Osteoblast (primary cell): ENCODE measurements at regions not wholly inside any gene's neighbourhood (a gene's known extent, or its start where the extent isn't known, plus 50 kb on each side); places are given as distances from the start of the nearest gene placed in this dataset.

Source experiments
- DNase-seq: peaks from one replicate; pipeline ENCODE4 v3.0.0; 2011; ENCODE audit warnings: low spot score, mixed read lengths; ENCODE audit not compliant: insufficient read length; ENCODE audit errors: missing footprints
- H2AFZ ChIP-seq: 2 replicates; pipeline ENCODE4 v1.6.0; 2011; ENCODE audit warnings: mild to moderate bottlenecking, low read length
- H3K27ac ChIP-seq: 2 replicates; pipeline ENCODE4 v1.5.1; 2011; ENCODE audit warnings: mild to moderate bottlenecking, low read depth, low read length, moderate library complexity
- H3K27me3 ChIP-seq: 2 replicates; pipeline ENCODE4 v1.6.0; 2012; ENCODE audit warnings: mild to moderate bottlenecking, control low read depth, inconsistent platforms, low read length, moderate library complexity; ENCODE audit not compliant: insufficient read depth
- H3K36me3 ChIP-seq: 2 replicates; pipeline ENCODE4 v1.5.1; 2011; ENCODE audit warnings: mild to moderate bottlenecking, low read length, control low read depth, moderate library complexity; ENCODE audit not compliant: insufficient read depth
- H3K4me1 ChIP-seq: 2 replicates; pipeline ENCODE4 v1.5.1; 2011; ENCODE audit warnings: mild to moderate bottlenecking, low read length, control low read depth, moderate library complexity; ENCODE audit not compliant: insufficient read depth
- H3K4me2 ChIP-seq: 2 replicates; pipeline ENCODE4 v1.6.0; 2011; ENCODE audit warnings: mild to moderate bottlenecking, low read length; ENCODE audit not compliant: insufficient read depth
- H3K4me3 ChIP-seq: fragments of 200-600 bp; sonication (generic); 3 replicates; pipeline ENCODE4 v1.5.1; 2012; ENCODE audit warnings: mild to moderate bottlenecking, low read length, inconsistent platforms; ENCODE audit not compliant: insufficient read depth
- H3K79me2 ChIP-seq: 2 replicates; pipeline ENCODE4 v1.6.0; 2012; ENCODE audit warnings: mild to moderate bottlenecking, low read length, control low read depth, inconsistent platforms; ENCODE audit not compliant: insufficient read depth
- H3K9me3 ChIP-seq: 2 replicates; pipeline ENCODE4 v1.5.1; 2011; ENCODE audit warnings: low read depth, low read length, control low read depth
- H4K20me1 ChIP-seq: 2 replicates; pipeline ENCODE4 v1.6.0; 2012; ENCODE audit warnings: mild to moderate bottlenecking, low read length, control low read depth; ENCODE audit not compliant: insufficient read depth
- TF ChIP-seq, protein P1 (sequence below): IDR thresholded peaks from 2 replicates; pipeline ENCODE4 v1.5.1; 2011; ENCODE audit warnings: mild to moderate bottlenecking, low read depth, low read length, moderate library complexity; ENCODE audit errors: extremely low read depth

DNA sequence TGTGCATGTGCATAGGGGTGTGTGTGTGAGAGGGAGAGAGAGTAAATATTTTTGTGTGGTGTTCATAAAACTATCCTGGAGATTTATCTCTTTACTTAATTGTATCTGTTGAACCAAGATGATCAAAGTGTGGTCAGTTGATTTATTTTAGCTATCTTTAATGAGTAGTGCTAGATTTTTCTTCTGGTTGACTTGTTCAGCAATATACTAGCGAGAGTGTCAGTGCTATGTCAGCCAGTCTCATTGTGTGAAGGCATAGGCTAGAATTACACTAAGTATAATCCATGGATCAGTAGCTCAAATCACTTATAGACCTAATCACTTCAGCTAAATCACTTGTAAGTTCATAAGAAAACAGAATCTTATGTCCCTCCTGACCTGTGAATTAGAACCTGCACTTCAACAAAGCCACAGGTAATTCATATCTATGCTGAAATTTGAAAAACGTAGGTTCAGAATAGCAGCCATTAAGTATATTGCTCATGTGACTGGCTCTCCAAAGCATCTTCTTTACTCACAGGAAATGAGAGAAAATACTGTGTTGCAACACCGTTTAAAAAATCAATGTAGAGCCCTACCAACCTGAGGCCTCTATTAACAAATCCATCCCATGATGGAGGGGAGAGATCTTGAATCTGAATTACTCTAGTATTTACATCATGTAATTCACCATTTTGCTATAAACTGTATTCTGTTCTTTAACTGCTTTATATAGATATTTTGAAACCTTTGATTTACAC is 203.1 kb upstream of the ACTBL2 start:
- H3K4me3 ChIP-seq: no peak overlapping the region
- peak overlapping the region; percentile 37 for H2AFZ ChIP-seq
- H4K20me1 ChIP-seq: no peaks in the 10 kb centered on the region
- no peaks in the 10 kb centered on the region for H3K27me3 ChIP-seq
- no peak for DNase-seq
- TF ChIP-seq, protein P1, sequence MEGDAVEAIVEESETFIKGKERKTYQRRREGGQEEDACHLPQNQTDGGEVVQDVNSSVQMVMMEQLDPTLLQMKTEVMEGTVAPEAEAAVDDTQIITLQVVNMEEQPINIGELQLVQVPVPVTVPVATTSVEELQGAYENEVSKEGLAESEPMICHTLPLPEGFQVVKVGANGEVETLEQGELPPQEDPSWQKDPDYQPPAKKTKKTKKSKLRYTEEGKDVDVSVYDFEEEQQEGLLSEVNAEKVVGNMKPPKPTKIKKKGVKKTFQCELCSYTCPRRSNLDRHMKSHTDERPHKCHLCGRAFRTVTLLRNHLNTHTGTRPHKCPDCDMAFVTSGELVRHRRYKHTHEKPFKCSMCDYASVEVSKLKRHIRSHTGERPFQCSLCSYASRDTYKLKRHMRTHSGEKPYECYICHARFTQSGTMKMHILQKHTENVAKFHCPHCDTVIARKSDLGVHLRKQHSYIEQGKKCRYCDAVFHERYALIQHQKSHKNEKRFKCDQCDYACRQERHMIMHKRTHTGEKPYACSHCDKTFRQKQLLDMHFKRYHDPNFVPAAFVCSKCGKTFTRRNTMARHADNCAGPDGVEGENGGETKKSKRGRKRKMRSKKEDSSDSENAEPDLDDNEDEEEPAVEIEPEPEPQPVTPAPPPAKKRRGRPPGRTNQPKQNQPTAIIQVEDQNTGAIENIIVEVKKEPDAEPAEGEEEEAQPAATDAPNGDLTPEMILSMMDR: no peak
- no peaks in the 10 kb centered on the region for H3K79me2 ChIP-seq
- H3K4me1 ChIP-seq: no peaks in the 10 kb centered on the region
- no peak overlapping the region for H3K27ac ChIP-seq
- H3K4me2 ChIP-seq: no peak overlapping the region
- no peaks in the 10 kb centered on the region for H3K36me3 ChIP-seq
- H3K9me3 ChIP-seq: no peaks in the 10 kb centered on the region

DNA sequence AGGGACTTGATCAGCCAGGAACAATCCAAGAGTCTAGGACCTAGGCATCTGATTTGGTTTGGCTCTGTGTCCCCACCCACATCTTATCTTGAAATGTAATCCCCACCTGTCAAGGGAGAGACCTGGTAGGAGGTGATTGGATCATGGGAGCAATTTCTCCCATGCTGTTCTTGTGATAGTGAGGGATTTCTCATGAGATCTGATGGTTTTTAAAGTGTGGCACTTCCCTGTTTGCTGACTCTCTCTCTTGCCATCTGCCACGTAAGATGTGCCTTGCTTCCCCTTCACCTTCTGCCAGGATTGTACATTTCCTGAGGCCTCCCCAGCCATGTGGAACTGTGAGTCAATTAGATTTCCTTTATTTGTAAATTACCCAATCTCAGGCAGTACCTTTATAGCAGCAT is 201.7 kb upstream of the ACTBL2 start:
- no peaks in the 10 kb centered on the region for H3K36me3 ChIP-seq
- H3K4me2 ChIP-seq: no peak overlapping the region
- H3K4me3 ChIP-seq: no peak overlapping the region
- no peak for DNase-seq
- no peak overlapping the region for H2AFZ ChIP-seq
- no peaks in the 10 kb centered on the region for H4K20me1 ChIP-seq
- TF ChIP-seq, protein P1: no peak
- H3K9me3 ChIP-seq: no peaks in the 10 kb centered on the region
- H3K79me2 ChIP-seq: no peaks in the 10 kb centered on the region
- H3K4me1 ChIP-seq: no peaks in the 10 kb centered on the region
- no peak overlapping the region for H3K27ac ChIP-seq
- H3K27me3 ChIP-seq: no peaks in the 10 kb centered on the region

DNA sequence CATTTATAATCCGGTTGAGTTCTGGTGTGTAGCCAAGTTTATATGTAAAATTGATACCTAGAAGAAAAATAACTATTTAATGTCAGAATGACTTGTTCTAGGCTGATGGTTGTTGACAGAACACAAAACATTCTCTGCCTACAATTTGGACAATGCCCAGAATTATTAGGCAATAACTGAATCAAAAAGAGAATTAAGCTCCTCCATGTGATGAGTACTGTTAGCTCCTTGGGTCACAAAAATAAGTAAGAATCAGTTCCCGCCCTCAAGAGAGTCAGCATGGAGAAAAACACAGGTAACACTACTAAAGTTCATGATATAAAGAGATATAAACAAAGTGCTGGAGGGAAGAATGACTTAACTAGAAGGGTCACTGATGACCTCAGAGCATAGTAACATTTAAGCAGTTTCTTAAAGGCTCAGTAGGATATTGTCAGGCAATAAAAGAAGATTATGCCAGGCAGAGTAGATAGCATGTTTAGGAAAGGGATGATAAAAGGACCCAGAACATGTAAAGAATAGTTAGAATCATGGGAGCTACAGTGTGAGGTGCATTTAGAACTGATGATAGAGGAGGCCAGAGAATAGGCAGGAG is 200.5 kb upstream of the ACTBL2 start:
- Histone ChIP-seq H3K4me1 (no peaks in the 10 kb centered on the region), H3K27ac (no peak overlapping the region)
- DNase-seq: no peak

DNA sequence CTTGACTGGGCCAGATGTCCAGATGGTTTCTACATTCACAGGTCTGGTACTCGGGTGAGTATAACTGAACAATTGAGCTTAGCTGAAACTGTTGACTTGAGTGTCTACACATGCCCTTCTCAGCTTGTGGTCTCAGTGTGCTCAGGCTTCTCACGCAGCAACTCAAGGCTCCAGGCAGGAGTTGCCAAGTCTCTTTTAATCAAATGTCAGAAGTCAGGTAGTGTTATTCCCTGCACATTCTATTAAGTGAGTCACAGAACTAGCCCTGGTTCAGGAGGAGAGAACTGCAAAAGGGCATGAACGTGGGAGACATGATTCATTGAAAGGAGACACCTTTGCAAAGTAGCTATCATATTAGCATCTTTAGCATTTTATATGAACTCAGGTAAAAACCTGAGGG is 199.3 kb upstream of the ACTBL2 start:
- no peak overlapping the region for H2AFZ ChIP-seq
- no peak overlapping the region for H3K4me2 ChIP-seq
- H4K20me1 ChIP-seq: no peaks in the 10 kb centered on the region
- TF ChIP-seq, protein P1: no peak
- no peaks in the 10 kb centered on the region for H3K4me1 ChIP-seq
- H3K79me2 ChIP-seq: no peaks in the 10 kb centered on the region
- H3K27ac ChIP-seq: no peak overlapping the region
- DNase-seq: no peak
- H3K36me3 ChIP-seq: no peaks in the 10 kb centered on the region
- no peaks in the 10 kb centered on the region for H3K9me3 ChIP-seq
- H3K4me3 ChIP-seq: no peak overlapping the region
- H3K27me3 ChIP-seq: no peaks in the 10 kb centered on the region

More for the DNA sequence above, 200.5 kb upstream of the ACTBL2 start:
- Histone ChIP-seq H4K20me1 (no peaks in the 10 kb centered on the region), H2AFZ (no peak overlapping the region), H3K4me3 (no peak overlapping the region), H3K9me3 (no peaks in the 10 kb centered on the region), H3K79me2 (no peaks in the 10 kb centered on the region), H3K4me2 (no peak overlapping the region), H3K36me3 (no peaks in the 10 kb centered on the region), H3K27me3 (no peaks in the 10 kb centered on the region)
- TF ChIP-seq, protein P1: no peak
